ENCODE measurements at regions not wholly inside any gene's neighbourhood (a gene's known extent, or its start where the extent isn't known, plus 50 kb on each side); places are given as distances from the start of the nearest gene placed in this dataset.
"Not testable (repeated sequence)": the region's sequence is repeated elsewhere in the genome, so short reads cannot be mapped to it uniquely, and the experiment has no call there.

DNA sequence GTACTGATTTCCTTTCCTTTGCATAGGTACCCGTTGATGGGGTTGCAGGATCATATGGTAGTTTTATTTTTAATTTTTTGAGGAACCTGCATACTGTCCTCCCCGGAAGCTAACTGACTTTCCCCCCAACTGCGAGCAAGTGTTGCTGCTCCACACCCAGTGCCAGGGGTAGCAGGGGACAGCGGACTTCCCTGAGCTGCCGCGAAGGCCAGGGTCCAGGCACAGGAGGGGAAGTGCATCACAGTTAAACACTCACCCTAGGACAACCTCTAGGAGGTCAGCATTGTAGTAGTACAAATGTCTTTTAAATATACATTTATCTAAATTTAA, 201.7 kb downstream of the NPIPB11 start:
- H3K36me3 ChIP-seq (ENCODE audit: insufficient read depth, low read length) = no peaks in the 10 kb centered on the region
- no peak overlapping the region for H3K4me3 ChIP-seq (ENCODE audit: low read length, poor library complexity, severe bottlenecking)
- H3K9ac ChIP-seq (ENCODE audit: low read depth, low read length, poor library complexity, severe bottlenecking) = no peak overlapping the region
- no peaks in the 10 kb centered on the region for H3K9me3 ChIP-seq (ENCODE audit: insufficient read depth, low read depth, low read length)
- H3K4me1 ChIP-seq (ENCODE audit: insufficient read depth, low read length, poor library complexity, severe bottlenecking) = no peaks in the 10 kb centered on the region
- H4K20me1 ChIP-seq (ENCODE audit: insufficient read depth, low read length, poor library complexity, severe bottlenecking) = no peaks in the 10 kb centered on the region
- TF ChIP-seq, protein P1, sequence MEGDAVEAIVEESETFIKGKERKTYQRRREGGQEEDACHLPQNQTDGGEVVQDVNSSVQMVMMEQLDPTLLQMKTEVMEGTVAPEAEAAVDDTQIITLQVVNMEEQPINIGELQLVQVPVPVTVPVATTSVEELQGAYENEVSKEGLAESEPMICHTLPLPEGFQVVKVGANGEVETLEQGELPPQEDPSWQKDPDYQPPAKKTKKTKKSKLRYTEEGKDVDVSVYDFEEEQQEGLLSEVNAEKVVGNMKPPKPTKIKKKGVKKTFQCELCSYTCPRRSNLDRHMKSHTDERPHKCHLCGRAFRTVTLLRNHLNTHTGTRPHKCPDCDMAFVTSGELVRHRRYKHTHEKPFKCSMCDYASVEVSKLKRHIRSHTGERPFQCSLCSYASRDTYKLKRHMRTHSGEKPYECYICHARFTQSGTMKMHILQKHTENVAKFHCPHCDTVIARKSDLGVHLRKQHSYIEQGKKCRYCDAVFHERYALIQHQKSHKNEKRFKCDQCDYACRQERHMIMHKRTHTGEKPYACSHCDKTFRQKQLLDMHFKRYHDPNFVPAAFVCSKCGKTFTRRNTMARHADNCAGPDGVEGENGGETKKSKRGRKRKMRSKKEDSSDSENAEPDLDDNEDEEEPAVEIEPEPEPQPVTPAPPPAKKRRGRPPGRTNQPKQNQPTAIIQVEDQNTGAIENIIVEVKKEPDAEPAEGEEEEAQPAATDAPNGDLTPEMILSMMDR (conservative IDR thresholded peaks at IDR 0.05; ENCODE audit: low read length) = no peak
- no peak for TF ChIP-seq EZH2phosphoT487 (IDR thresholded peaks at IDR 0.05; ENCODE audit: borderline replicate concordance)
- no peaks in the 10 kb centered on the region for H3F3A ChIP-seq (ENCODE audit: low read depth)
- H3K79me2 ChIP-seq (ENCODE audit: insufficient read depth, low read length) = no peaks in the 10 kb centered on the region
- H3K27me3 ChIP-seq (ENCODE audit: insufficient read depth, low read length, poor library complexity, severe bottlenecking) = no peaks in the 10 kb centered on the region
- H2AFZ ChIP-seq (ENCODE audit: low read length) = no peak overlapping the region
- H3K9me2 ChIP-seq (replicated peaks; ENCODE audit: low read depth, low read length) = no peaks in the 10 kb centered on the region
- H3K4me2 ChIP-seq (ENCODE audit: low read depth, low read length, poor library complexity, severe bottlenecking) = no peak overlapping the region

DNA sequence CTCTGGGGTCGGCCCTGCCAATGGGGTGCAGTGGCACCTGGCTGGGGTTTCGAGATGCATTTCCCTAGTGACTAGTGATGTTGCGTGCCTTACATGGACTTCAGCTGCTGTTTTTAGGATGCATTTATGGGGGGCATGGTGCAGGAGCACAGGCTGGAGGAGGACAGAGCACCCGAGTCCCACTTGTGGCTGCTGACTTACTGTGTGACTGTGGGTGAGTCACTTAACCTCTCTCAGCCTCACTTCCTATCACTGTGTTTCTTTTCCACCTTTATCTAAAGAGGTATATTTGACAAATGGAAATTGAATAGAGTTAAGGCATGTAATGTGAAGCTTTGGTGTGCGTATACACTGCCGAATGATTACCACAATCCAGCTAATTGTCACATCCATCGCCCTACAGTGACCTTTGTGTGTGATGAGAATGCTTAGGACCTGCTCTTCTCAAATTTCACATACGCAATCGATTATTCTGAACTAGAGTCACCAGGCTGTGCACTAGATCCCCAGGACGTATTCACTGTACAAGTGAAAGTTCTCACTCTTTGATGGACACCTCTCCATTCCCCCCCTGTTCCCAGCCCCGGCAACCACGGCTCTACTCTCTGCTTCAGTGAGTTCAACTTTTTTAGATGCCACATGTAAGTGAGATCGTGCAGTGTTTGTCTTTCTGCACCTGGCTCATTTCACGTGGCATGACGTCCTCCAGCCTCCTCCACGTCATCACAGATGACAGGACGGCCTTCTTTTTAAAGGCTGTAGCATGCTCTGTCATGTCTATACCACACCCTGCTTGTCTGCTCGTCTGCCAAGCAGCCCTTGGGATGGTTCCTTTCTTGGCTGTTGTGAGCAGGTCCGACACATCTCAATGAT, 202.3 kb downstream of the NPIPB11 start:
- not testable (repeated sequence) for H3K4me3 ChIP-seq (ENCODE audit: low read length, poor library complexity, severe bottlenecking); H3K36me3 ChIP-seq (ENCODE audit: insufficient read depth, low read length); H2AFZ ChIP-seq (ENCODE audit: low read length); H3K27me3 ChIP-seq (ENCODE audit: insufficient read depth, low read length, poor library complexity, severe bottlenecking); H3K9me2 ChIP-seq (replicated peaks; ENCODE audit: low read depth, low read length); H3K9ac ChIP-seq (ENCODE audit: low read depth, low read length, poor library complexity, severe bottlenecking); H3K79me2 ChIP-seq (ENCODE audit: insufficient read depth, low read length); H3K4me1 ChIP-seq (ENCODE audit: insufficient read depth, low read length, poor library complexity, severe bottlenecking); H3F3A ChIP-seq (ENCODE audit: low read depth); H4K20me1 ChIP-seq (ENCODE audit: insufficient read depth, low read length, poor library complexity, severe bottlenecking); H3K9me3 ChIP-seq (ENCODE audit: insufficient read depth, low read depth, low read length); H3K4me2 ChIP-seq (ENCODE audit: low read depth, low read length, poor library complexity, severe bottlenecking)

DNA sequence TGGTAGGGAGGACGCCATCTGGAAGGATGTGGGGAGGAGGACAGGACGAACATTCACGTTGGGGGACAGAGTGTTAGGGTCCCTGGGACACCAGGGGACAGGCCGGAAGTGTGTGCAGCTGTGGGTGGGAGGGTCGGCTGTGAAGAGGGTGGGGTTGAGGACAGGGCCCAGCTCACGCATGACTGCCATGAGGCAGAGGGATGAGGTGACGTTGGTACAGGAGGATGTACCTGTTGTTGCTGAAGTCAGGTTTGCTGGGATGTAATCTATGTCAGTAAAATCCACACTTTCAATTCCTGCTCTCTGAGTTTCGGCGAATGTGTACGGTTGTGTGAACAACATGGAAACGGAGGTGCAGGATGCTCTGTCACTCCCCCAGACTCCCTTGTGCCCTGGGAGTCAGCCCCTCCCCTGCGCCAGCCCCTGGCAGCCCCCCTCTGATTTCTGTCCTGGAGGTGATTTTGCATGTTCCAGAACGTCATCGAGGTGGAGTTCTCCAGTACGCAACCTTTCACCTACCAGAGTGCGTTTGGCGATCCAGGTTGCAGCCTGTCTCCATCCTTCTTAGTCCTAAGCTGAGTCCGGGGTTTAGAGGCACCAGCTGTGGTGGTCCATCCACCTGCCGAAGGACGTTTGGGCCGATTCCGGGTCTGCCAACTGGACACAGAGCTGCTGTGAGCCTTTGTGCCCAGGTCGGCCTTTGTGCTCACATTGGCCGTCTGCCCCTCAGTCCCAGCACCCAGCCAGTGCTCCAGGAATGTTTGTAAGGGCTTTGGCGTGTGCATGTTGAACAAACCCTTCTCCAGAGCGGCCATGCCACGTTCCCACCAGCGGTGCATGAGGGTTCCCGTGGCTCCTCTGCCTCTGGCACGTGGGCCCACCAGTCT, 203.2 kb downstream of the NPIPB11 start:
- H3K79me2 ChIP-seq (ENCODE audit: insufficient read depth, low read length); H3K27me3 ChIP-seq (ENCODE audit: insufficient read depth, low read length, poor library complexity, severe bottlenecking); H4K20me1 ChIP-seq (ENCODE audit: insufficient read depth, low read length, poor library complexity, severe bottlenecking); H3K9ac ChIP-seq (ENCODE audit: low read depth, low read length, poor library complexity, severe bottlenecking); H3F3A ChIP-seq (ENCODE audit: low read depth); H3K9me3 ChIP-seq (ENCODE audit: insufficient read depth, low read depth, low read length); H3K4me2 ChIP-seq (ENCODE audit: low read depth, low read length, poor library complexity, severe bottlenecking); H3K4me1 ChIP-seq (ENCODE audit: insufficient read depth, low read length, poor library complexity, severe bottlenecking); H3K36me3 ChIP-seq (ENCODE audit: insufficient read depth, low read length); H3K9me2 ChIP-seq (replicated peaks; ENCODE audit: low read depth, low read length); H2AFZ ChIP-seq (ENCODE audit: low read length); H3K4me3 ChIP-seq (ENCODE audit: low read length, poor library complexity, severe bottlenecking): not testable (repeated sequence)

DNA sequence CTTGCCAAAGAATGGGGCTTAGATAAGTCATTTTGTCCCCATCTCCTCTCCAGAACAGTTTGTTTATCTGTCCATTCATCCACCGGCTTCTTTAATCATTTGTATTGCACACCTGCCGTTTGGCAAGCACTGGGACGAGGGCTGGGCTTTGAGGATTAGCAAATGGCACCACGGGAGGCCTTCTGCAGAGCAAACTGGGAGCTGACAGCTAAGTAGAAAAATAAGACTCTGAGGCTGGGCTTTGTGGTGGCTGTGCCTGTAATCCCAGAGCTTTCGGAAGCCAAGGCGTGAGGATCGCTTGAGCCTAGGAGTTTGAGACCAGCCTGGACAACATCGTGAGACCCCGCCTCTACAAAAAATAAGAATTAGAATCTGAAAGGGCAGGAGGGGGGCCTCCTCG, 203.9 kb downstream of the NPIPB11 start:
- not testable (repeated sequence) for H3K36me3 ChIP-seq (ENCODE audit: insufficient read depth, low read length); H3K9me2 ChIP-seq (replicated peaks; ENCODE audit: low read depth, low read length); H3K4me3 ChIP-seq (ENCODE audit: low read length, poor library complexity, severe bottlenecking); H3K4me1 ChIP-seq (ENCODE audit: insufficient read depth, low read length, poor library complexity, severe bottlenecking); H3K9ac ChIP-seq (ENCODE audit: low read depth, low read length, poor library complexity, severe bottlenecking); H3K9me3 ChIP-seq (ENCODE audit: insufficient read depth, low read depth, low read length); H2AFZ ChIP-seq (ENCODE audit: low read length); H3K4me2 ChIP-seq (ENCODE audit: low read depth, low read length, poor library complexity, severe bottlenecking); H4K20me1 ChIP-seq (ENCODE audit: insufficient read depth, low read length, poor library complexity, severe bottlenecking); H3K27me3 ChIP-seq (ENCODE audit: insufficient read depth, low read length, poor library complexity, severe bottlenecking); H3K79me2 ChIP-seq (ENCODE audit: insufficient read depth, low read length); H3F3A ChIP-seq (ENCODE audit: low read depth)

DNA sequence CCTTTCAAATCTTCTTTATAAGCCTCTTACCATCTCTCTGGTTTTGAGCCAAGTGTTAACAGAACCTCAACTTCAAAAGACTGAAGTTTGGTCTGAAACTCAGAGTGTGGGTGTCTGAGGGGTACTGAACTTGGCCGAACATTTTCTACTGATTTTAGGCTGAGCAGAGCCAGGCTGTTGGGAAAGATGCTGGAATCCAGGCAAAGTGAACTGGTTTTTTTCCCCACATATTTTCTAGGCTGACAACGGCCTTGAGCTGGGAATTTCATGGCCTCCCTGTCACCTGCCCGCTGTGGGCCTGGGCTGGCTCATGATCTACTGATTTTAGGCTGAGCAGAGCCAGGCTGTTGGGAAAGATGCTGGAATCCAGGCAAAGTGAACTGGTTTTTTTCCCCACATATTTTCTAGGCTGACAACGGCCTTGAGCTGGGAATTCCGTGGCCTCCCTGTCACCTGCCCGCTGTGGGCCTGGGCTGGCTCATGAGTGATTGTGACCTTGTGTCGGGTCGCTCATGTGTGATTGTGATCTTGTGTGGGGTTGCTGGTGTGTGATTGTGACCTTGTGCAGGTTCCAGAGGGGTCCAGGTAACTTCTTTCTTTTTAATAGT, 204.4 kb downstream of the NPIPB11 start:
- not testable (repeated sequence) for H4K20me1 ChIP-seq (ENCODE audit: insufficient read depth, low read length, poor library complexity, severe bottlenecking); H3K27me3 ChIP-seq (ENCODE audit: insufficient read depth, low read length, poor library complexity, severe bottlenecking); H3K9me3 ChIP-seq (ENCODE audit: insufficient read depth, low read depth, low read length); H3K4me1 ChIP-seq (ENCODE audit: insufficient read depth, low read length, poor library complexity, severe bottlenecking); H3K4me3 ChIP-seq (ENCODE audit: low read length, poor library complexity, severe bottlenecking); H2AFZ ChIP-seq (ENCODE audit: low read length); H3K9me2 ChIP-seq (replicated peaks; ENCODE audit: low read depth, low read length); H3K79me2 ChIP-seq (ENCODE audit: insufficient read depth, low read length); H3K36me3 ChIP-seq (ENCODE audit: insufficient read depth, low read length); H3K4me2 ChIP-seq (ENCODE audit: low read depth, low read length, poor library complexity, severe bottlenecking); H3K9ac ChIP-seq (ENCODE audit: low read depth, low read length, poor library complexity, severe bottlenecking); H3F3A ChIP-seq (ENCODE audit: low read depth)

DNA sequence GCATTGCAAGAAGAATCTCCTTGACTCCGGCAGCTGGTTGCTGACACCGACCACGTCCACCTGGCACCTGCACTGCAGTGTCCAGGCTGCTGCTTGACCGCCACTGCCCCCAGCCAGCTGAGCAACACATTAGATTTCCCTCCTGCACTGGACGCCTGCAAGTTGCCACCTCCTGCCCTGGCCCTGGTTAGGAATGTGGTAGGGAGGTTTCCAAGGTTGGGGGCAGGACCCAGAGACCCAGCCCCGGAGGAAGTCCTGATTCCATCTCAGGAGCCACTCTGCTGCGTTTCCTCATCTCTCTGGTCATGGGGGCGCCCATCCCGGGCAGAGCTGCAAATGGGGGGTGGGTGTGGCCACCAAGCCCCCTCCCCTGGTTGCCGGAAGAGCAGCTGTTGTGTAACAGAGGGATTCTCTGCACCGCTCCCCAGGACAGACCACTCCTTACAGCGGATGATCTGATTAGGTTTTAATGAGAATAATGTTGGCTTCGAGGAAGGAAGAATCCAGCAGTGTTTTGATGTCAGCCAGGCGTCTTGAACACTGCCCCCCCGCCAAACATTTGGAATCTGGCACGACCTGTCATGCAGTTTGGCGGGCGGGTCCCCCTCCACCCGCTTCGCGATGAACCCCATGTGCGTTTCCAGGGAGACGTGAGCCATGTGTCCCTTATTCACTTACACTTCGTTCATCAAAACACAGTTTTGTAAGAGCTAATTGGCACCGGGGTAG, 205.1 kb downstream of the NPIPB11 start:
- H4K20me1 ChIP-seq (ENCODE audit: insufficient read depth, low read length, poor library complexity, severe bottlenecking); H3K4me1 ChIP-seq (ENCODE audit: insufficient read depth, low read length, poor library complexity, severe bottlenecking); H3K9me3 ChIP-seq (ENCODE audit: insufficient read depth, low read depth, low read length); H2AFZ ChIP-seq (ENCODE audit: low read length); H3F3A ChIP-seq (ENCODE audit: low read depth); H3K79me2 ChIP-seq (ENCODE audit: insufficient read depth, low read length); H3K9ac ChIP-seq (ENCODE audit: low read depth, low read length, poor library complexity, severe bottlenecking); H3K4me3 ChIP-seq (ENCODE audit: low read length, poor library complexity, severe bottlenecking); H3K27me3 ChIP-seq (ENCODE audit: insufficient read depth, low read length, poor library complexity, severe bottlenecking); H3K4me2 ChIP-seq (ENCODE audit: low read depth, low read length, poor library complexity, severe bottlenecking); H3K36me3 ChIP-seq (ENCODE audit: insufficient read depth, low read length); H3K9me2 ChIP-seq (replicated peaks; ENCODE audit: low read depth, low read length): not testable (repeated sequence)

Data from Loucy (cell line).